GM12892 (cell line): ENCODE measurements at regions not wholly inside any gene's neighbourhood (a gene's known extent, or its start where the extent isn't known, plus 50 kb on each side); places are given as distances from the start of the nearest gene placed in this dataset.

ENCODE experiments used
- POLR2A ChIP-seq: IDR thresholded peaks from 2 replicates; pipeline ENCODE4 v1.6.1; 2011; ENCODE audit warnings: low read depth, low read length, control low read depth
- POLR2AphosphoS5 ChIP-seq: IDR thresholded peaks from 2 replicates; pipeline ENCODE4 v1.6.1; 2011; ENCODE audit warnings: low read depth, low read length, control low read depth
- TAF1 ChIP-seq: IDR thresholded peaks from 2 replicates; pipeline ENCODE4 v1.6.1; 2011; ENCODE audit warnings: low read depth, mild to moderate bottlenecking, control low read depth, low read length, borderline replicate concordance

- no peak for TF ChIP-seq POLR2A
- TF ChIP-seq TAF1, result no peak
- TF ChIP-seq POLR2AphosphoS5, result no peak
These were observed 462.8 kb upstream of the ID2 start for GRCh38 chr2:8219096-8219495.
